ENCODE measurements at regions not wholly inside any gene's neighbourhood (a gene's known extent, or its start where the extent isn't known, plus 50 kb on each side); places are given as distances from the start of the nearest gene placed in this dataset.

GRCh38 chr17:54836723-54837462 lies 63.8 kb upstream of the TOM1L1 start:
- WGBS (ENCODE audit: insufficient coverage, low coverage, low lambda C conversion rate, missing lambda C conversion rate): 92% methylated on average over 2 of the region's 11 CpGs
- intact Hi-C loops (cut with DNase I): no loop called here
- H3K4me3 ChIP-seq: no peak overlapping the region

DNA sequence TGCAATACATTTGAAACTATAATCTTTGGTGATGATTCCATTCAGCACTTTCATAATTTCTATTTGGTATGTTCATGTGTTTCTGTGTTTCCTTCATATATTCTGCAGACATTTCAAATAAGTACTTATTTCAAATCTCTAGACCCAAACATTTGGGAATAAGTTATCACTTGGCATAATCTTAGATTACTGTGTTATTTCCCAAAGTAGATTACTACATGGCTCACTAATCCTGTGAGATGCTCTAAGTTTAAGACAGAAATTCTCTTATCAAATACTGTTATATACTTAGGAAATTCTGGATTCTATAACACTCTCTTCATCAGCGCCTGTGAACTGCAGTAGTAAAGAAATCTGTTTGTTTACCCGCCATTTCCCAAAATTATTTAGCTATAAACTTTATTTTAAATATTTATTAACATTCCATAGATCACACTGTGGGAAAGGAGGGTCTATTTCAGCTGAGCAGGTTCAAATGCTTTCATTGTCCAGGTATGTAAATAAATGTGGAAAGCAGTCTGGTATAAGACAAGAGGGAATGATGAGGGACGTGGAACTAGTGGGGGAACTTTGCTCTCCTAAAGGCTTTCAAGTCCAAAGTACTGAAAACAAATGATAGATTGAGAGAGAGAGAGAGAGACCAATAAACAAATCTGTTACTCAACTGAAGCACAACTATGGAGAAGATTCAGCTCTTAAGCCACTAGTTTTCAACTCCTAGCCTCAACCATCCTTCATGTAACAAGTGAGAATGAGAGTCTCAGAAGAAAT lies 61.8 kb upstream of the TOM1L1 start:
- WGBS (ENCODE audit: insufficient coverage, low coverage, low lambda C conversion rate, missing lambda C conversion rate): 57% methylated on average over 3 of the region's 3 CpGs
- peaks cover 0 to 47% (median 17%) of the 10 kb centered on the region in 4 donors for H3K4me1 ChIP-seq
- H3K27ac ChIP-seq: no peak overlapping the region
- peak; percentile 51 to 73 (median 56) for ATAC-seq
- H3K9me3 ChIP-seq: no peaks in the 10 kb centered on the region
- no peaks in the 10 kb centered on the region for H3K27me3 ChIP-seq
- intact Hi-C loops (cut with DNase I): no loop called here
- H3K36me3 ChIP-seq: no peaks in the 10 kb centered on the region
- TF ChIP-seq POLR2A (IDR thresholded peaks at IDR 0.05) (no peak), CTCF (IDR thresholded peaks at IDR 0.05) (no peak)
- H3K4me3 ChIP-seq: no peak overlapping the region
- no peak for DNase-seq

More at GRCh38 chr17:54836723-54837462, 63.8 kb upstream of the TOM1L1 start:
- ATAC-seq: no peak
- H3K27ac ChIP-seq: no peak overlapping the region
- no peaks in the 10 kb centered on the region for H3K9me3 ChIP-seq
- no peaks in the 10 kb centered on the region for H3K27me3 ChIP-seq
- DNase-seq: no peak
- no peaks in the 10 kb centered on the region for H3K36me3 ChIP-seq
- TF ChIP-seq CTCF (IDR thresholded peaks at IDR 0.05) (no peak), POLR2A (IDR thresholded peaks at IDR 0.05) (no peak)
- H3K4me1 ChIP-seq: peaks cover 0 to 35% (median 13%) of the 10 kb centered on the region in 4 donors

GRCh38 chr17:54839447-54839846 lies 61.2 kb upstream of the TOM1L1 start:
- H3K4me3 ChIP-seq: no peak overlapping the region
- no peak for TF ChIP-seq POLR2A (IDR thresholded peaks at IDR 0.05)
- no peak for TF ChIP-seq CTCF (IDR thresholded peaks at IDR 0.05)
- intact Hi-C loops (cut with DNase I): no loop called here
- H3K27me3 ChIP-seq: no peaks in the 10 kb centered on the region
- DNase-seq (no peak), ATAC-seq (no peak)
- H3K36me3 ChIP-seq: no peaks in the 10 kb centered on the region
- WGBS (ENCODE audit: insufficient coverage, low coverage, low lambda C conversion rate, missing lambda C conversion rate): 92% methylated on average over 1 of the region's 1 CpG
- H3K27ac ChIP-seq: no peak overlapping the region
- H3K4me1 ChIP-seq: peaks cover 0 to 53% (median 20%) of the 10 kb centered on the region in 4 donors
- H3K9me3 ChIP-seq: no peaks in the 10 kb centered on the region

DNA sequence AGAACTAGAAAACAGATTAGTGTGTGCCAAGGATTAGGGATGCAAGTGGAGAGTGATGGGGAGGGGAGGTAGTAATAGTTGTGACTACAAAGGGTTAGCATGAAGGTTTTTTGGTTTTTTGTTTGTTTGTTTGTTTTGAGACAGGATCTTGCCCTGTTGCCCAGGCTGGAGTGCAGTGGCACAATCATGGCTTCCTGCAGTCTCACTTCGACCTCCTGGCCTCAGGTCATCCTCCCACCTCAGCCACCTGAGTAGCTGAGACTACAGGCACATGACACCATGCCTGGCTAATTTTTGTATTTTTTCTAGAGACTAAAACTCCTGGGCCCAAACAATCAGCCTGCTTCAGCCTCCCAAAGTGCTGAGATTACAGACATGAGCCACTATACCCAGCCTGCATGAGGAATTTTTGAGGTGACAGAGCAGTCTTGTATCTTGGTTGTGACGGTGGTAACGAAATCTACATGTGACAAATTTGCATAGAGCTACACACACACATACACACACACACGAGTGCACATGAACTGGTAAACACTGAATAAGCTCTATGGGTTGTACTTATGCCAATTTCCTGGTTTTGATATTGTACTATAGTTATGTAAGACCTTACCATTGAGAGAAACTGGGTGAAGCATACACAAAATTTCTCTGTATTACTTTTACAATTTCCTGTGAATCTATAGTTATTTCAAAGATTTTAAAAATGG lies 59.6 kb upstream of the TOM1L1 start:
- Histone ChIP-seq H3K36me3 (no peaks in the 10 kb centered on the region), H3K4me1 (peaks cover 0 to 56% (median 22%) of the 10 kb centered on the region in 4 donors), H3K4me3 (no peak overlapping the region), H3K9me3 (no peaks in the 10 kb centered on the region), H3K27me3 (no peaks in the 10 kb centered on the region), H3K27ac (peak overlapping the region in 2 of 3 donors; percentile 1 to 12)
- no peak for DNase-seq
- ATAC-seq: peak; percentile 41 to 81 (median 66)
- TF ChIP-seq POLR2A (IDR thresholded peaks at IDR 0.05): no peak
- intact Hi-C loops (cut with DNase I): no loop called here
- 31% methylated on average over 4 of the region's 4 CpGs for WGBS (ENCODE audit: insufficient coverage, low coverage, low lambda C conversion rate, missing lambda C conversion rate)

Data from right lobe of liver (tissue), 6 donors.